Stimulated activated CD4-positive, alpha-beta T cell treated with anti-CD3 and anti-CD28 coated beads, Interleukin-1b, Interleukin-23, amount 100 ng/mL, for 4 hours (primary cell): ENCODE measurements at regions not wholly inside any gene's neighbourhood (a gene's known extent, or its start where the extent isn't known, plus 50 kb on each side); places are given as distances from the start of the nearest gene placed in this dataset.

Source experiments
- DNase-seq, 2 donors: peaks; one replicate each; pipeline ENCODE4 v3.0.0-alpha.2; 2020; ENCODE audit warnings: low read depth in 2 of 2

- DNase-seq, result no peak
These were observed 258.3 kb upstream of the NAV3 start for GRCh38 chr12:77572371-77572770.

GRCh38 chr12:77571768-77572167, 258.9 kb upstream of the NAV3 start:
- no peak for DNase-seq

- no peak for DNase-seq
These were observed 259.6 kb upstream of the NAV3 start for GRCh38 chr12:77571127-77571526.

GRCh38 chr12:77569876-77570275, 260.8 kb upstream of the NAV3 start:
- DNase-seq, result no peak

GRCh38 chr12:77560714-77561113, 270.0 kb upstream of the NAV3 start:
- DNase-seq, result no peak

GRCh38 chr12:77559400-77560074, 271.2 kb upstream of the NAV3 start:
- no peak for DNase-seq

GRCh38 chr12:77555074-77555473, 275.6 kb upstream of the NAV3 start:
- no peak for DNase-seq

- no peak for DNase-seq
These were observed 276.6 kb upstream of the NAV3 start for GRCh38 chr12:77553976-77554619.

- no peak for DNase-seq
These were observed 281.1 kb upstream of the NAV3 start for GRCh38 chr12:77549383-77550128.

GRCh38 chr12:77548797-77549196, 281.9 kb upstream of the NAV3 start:
- DNase-seq, result no peak

- no peak for DNase-seq
These were observed 290.6 kb upstream of the NAV3 start for GRCh38 chr12:77540097-77540496.

- DNase-seq, result no peak
These were observed 293.0 kb upstream of the NAV3 start for GRCh38 chr12:77537663-77538062.

- DNase-seq, result no peak
These were observed 295.0 kb upstream of the NAV3 start for GRCh38 chr12:77535734-77536133.

- DNase-seq, result no peak
These were observed 298.8 kb upstream of the NAV3 start for GRCh38 chr12:77531912-77532311.

- DNase-seq, result no peak
These were observed 308.4 kb upstream of the NAV3 start for GRCh38 chr12:77522247-77522646.

GRCh38 chr12:77521508-77522115, 309.1 kb upstream of the NAV3 start:
- no peak for DNase-seq

GRCh38 chr12:77514511-77514910, 316.2 kb upstream of the NAV3 start:
- DNase-seq, result no peak

GRCh38 chr12:77510985-77511384, 319.7 kb upstream of the NAV3 start:
- DNase-seq, result no peak

- no peak for DNase-seq
These were observed 326.2 kb upstream of the NAV3 start for GRCh38 chr12:77504466-77504865.

GRCh38 chr12:77500089-77500488, 330.6 kb upstream of the NAV3 start:
- no peak for DNase-seq

- no peak for DNase-seq
These were observed 333.0 kb upstream of the NAV3 start for GRCh38 chr12:77497647-77498046.

GRCh38 chr12:77496714-77497113, 334.0 kb upstream of the NAV3 start:
- no peak for DNase-seq

- DNase-seq, result no peak
These were observed 336.4 kb upstream of the NAV3 start for GRCh38 chr12:77494296-77494695.
